NCI-H526 treated with DMSO at 0.1 percent for 48 hours (cell line): ENCODE measurements at regions not wholly inside any gene's neighbourhood (a gene's known extent, or its start where the extent isn't known, plus 50 kb on each side); places are given as distances from the start of the nearest gene placed in this dataset.

Experiments
- DNase-seq: peaks from one replicate; lab custom pipeline; 2025; lab: John Stamatoyannopoulos, UW

DNA sequence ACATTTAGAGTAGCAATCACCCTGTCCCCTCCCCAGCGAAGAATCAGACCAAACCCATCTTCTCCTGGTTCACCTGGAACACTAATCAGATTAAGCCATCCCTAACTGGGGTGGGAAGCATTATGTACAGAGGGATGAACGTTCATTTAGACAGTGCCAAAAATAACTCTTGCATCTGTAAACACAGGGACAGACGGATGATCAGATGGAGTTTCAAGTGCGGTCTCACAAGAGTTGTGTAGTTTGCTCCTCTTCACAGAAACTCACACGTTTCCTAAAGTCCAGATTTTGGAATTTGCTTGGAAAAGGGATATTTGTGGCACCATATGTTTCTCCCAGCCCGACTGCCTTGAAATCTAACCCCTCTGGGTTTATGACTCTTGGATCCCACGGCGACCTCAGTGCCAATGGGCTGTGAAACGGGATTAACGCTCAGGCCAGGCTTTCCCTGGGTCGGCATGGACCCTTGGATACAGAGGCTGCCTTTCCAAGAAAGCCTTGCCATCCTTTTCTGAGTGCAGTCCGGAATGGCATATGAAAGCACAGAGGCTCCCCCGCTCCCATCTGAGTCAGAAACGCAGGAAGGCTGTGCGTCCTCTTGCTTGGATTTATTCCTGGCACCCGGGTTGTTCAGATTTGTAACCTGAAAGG lies 293.2 kb upstream of the HABP2 start:
- no peak for DNase-seq

DNA sequence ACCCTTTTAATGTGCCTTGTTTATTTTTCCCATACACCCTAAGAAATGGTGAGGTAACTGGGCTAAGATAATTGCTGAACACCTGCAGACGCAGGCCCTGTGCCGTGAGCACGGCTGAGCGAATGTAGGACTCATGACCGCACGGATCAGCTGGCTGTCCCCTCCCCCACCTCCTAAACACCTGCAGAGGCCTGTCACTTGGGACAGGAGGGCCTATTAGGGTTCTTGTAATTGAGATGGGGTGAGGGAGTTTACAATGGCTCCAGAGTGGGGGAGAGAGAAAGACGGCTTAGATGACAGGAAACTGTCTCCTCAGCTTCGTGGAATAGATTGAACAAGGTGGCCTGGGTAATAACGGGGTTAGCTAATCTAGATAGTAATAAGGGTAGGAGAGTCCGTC lies 291.7 kb upstream of the HABP2 start:
- DNase-seq = no peak

DNA sequence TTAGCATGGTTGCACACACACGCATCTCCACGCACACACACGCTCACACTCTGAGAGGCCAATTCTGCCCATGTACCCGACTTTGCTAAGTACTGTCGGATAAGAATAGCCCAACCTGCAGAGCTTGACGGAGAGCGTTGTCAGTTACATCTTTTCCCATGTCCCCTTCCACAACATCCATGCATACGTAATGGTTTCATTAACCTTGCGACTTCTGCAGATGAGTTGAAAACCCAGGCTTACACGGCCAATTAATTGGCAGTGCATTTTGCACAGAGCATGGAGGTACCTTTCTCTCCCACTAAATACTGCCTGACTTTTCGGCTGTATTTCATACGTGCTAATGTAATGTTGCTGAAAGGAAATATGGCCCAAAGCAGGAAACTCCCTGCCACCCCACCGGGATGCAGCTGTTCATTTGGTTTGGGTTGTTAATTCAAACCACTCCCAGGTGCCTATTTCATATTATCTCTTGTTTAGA lies 291.2 kb upstream of the HABP2 start:
- peak; percentile 10 for DNase-seq

DNA sequence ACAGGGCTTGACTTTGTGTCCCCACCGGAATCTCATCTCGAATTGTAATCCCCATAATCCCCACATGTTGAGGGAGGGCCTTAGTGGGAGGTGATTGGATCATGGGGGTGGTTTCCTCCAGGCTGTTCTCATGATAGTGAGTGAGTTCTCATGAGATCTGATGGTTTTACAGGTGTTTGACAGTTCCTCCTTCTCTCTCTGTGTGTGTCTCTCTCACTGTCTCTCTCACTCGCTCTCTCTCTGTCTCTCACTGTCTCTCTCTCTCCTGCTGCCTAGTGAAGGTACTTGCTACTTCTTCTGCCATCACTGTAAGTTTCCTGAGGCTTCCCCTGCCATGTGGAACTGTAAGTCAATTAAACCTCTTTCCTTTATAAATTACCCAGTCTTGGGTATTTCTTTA lies 289.8 kb upstream of the HABP2 start:
- no peak for DNase-seq

DNA sequence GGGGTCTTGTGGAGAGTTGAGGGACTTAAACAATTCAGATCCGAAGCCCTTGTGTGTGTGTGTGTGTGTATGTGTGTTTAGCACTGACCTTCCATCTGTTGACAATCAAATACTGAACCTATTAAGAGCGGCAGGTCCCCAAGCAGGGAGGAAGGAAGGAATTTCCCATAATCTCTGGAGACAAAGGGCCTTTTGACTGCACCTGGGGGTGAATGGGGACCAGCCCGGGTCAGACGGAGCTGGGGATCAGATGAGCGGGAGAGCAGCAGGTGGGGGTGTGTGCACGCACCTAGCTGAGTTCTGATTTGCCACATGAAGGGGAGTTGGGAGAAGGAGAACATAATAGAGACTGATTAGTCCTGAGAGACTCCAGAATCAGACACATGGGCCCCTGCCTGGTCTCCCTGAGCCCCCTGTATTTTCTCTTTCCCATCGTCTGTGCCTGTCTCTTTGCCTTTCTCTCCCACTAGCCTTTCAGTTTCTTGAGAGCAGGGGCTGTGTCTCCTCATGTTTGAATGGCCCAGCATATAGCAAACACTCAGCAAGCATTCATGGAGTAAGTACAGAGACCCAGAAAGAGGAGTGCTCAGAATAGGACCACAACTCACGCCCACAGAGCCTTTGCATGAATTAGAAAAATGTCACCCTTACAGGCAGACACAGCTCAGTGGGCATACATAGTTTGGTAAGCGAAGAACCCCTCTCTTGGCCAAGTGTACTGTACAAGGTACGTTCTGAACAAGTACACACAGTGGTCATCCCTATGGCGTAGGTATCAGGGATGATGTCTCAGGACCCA lies 288.3 kb upstream of the HABP2 start:
- no peak for DNase-seq

DNA sequence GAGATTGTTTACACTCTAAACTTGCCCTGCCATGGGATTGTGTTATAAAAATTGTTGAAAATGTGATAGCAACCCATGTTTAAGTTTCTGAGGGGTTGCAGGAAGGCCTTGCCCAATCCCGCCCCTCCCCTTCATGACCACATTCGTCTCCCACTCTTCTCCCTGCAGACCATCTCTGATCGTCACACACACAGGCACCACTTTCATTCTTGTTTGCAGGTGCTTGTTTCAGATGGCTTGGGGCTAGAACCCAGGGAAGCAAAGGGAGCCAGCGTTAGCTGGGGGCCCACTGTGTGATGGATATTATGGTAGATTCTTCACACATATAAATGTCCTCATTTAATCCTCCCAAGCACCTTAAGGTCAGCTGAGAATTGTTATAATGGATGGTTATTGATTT lies 286.7 kb upstream of the HABP2 start:
- DNase-seq = no peak

DNA sequence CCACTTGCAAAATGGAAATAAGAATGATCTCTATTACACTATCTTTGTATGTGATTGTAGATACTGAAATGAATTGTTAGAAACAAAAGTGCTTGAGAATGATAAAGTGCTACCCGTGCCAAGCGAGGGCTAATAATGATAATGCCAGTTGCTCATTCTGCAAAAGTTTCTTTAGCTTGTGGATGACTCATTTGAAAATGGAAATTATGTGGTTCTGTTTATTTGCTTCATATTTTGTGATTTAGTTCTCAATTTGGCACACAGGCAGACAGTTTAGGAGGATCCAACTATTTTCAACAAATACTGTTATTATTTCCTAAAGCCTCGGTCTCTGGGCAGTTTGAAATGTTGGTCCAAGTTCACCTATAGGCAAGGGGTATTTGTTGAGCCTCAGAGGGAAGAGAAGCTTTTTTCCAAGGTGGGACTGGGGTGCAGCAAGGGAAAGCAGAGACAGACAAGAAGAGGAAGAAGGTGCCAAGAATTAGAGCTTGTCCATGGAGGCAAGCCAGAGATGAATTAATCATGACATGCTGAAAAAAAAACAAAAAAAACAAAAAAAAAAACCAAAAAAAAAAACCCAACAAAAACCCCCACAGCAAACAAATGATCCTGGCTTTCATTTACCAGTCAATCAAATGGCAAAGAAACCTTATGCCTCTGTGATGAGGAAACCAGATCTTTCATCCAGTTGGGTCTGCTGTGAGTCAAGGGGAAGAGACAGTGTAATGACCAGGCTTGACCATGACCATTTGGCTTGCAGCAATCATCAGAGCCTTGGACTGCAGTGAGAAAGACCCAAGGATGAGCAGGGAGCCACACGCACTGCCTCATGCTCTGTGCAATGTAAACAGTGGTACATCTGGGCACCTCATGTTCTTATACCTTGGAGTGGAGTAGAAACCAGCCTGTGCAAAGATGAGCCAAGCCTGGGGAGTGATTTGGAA lies 285.0 kb upstream of the HABP2 start:
- DNase-seq = no peak

DNA sequence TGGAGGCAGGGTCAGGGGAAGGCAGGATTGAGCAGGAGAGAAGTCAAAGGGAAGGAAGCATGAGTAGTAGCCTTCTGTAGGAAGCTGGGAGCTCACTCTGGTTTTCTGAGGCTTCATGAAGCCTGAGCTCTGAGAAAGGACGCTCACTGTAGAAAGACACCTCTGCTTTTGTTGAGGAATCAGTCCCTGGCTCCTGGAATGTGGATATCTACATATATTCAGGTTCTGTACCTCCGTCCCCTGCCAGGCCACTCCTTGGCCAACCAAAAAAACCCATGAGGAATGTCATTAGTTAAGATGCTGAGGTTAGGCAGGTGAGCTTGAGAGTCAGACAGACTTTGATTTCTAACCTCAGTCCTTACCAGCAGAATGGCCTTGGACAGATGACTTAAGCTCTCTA lies 283.5 kb upstream of the HABP2 start:
- no peak for DNase-seq

DNA sequence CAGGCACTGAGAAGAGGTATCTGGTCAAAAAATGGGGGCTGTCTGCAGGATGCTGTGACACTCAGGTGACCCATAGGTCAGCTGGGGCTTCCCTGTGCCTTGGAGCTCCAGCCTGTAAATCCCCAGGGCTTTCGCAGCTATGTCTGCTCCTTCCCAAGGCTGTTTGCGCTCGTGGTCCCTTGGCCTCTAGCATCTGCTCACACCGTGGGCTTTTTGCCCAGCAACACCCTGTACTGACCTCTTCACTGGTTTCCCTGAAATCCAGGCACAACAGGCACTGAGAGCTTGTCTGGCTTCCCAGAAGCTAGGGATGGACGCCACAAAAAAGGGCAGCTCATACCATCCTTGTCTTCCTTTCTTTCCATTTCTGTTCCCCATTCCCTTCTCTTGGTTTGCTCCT lies 280.3 kb upstream of the HABP2 start:
- DNase-seq = no peak

DNA sequence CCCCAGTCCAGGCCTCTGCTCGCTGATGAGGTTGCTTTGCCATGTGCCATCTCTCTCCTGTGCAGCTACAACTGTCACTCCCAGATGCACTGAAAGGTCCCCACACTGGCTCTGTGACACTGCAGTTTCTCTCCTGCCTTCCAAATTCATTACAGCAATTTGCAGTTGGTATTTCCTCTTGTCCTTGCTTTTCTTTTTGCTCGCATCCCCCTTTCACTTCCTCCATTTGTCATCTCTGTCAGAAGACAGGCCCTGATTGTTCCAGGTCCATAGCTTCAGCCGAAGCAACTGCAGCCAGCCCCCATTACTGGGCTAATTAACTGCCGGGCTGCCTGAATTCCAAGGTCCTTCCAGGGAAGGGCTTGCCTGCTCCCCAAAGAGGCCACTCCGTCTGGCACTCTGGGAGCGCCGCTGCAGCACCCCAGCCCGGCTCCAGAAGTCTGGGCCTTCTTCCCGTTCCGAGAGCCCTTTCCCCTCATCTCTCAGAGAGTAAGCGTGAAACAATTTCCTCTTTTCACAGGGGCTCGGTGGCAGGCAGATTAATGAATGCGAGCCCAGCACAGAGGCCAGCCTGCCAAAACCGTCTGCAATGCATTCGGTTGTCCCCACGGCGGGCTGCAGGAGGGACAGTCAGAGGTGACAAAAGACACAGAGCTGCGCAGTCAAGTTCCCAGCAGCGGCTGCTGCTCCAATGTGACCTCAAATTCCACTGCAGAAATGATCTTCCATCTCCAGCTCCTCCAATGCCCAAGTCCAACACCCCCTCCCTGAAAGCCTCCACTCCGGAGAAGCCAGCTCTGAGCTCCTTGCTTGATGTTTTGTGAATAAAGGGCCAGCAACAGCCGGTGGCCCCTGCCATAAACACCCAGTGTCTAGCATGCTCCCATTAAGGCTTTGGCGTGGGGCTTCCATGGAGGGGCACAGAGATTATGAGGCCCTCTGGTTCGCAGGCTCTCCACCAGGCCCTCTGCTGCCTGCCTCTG lies 279.4 kb upstream of the HABP2 start:
- DNase-seq = no peak

DNA sequence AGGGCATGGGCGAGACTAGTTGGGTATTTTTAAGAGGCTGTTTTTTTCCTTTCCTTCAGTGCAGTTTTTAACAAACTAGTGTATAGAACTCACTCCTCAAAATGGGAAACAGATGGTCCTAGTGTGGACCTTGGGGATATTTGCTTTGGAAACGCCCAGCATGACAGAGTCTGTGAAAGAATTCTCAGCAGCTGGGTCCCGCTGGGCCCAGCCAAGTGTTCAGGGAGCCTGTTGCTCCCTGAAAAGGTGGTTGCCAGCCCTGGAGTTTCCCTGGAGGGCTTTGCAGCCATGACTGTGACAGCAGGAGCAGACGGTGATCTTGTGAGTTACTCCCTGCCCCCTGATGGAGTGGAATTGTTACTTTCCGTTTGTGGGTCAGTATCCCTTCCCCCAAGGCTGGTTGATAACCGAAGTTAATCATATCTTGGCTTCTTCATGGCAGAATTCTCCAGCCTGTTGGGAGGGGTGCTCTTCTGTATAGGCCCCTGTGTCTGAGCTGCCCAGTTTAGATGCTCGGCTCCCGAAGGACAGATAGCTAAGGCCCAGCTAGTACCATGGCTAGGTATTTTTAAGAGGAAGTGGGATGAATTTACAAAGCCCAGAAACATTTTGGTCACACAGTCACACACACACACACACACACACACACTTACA lies 278.6 kb upstream of the HABP2 start:
- DNase-seq = no peak

DNA sequence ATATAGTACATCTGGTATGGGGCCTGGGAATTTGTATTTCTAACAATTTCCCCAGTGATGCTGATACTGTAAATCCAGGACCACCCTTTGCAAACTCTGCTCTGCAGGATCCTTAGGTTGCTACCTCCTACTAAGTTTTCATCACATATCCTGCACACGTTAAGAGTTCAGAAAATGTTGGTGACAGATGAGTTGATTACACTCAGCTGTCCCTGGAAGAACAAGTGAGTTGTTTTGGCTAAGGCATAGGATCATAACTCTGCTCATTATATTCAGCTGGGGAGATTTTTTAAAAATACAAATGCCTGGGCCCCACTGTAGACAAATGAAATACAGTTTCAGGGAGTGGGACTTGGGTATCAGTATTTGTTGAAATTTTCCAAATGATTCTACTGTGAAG lies 274.6 kb upstream of the HABP2 start:
- no peak for DNase-seq

DNA sequence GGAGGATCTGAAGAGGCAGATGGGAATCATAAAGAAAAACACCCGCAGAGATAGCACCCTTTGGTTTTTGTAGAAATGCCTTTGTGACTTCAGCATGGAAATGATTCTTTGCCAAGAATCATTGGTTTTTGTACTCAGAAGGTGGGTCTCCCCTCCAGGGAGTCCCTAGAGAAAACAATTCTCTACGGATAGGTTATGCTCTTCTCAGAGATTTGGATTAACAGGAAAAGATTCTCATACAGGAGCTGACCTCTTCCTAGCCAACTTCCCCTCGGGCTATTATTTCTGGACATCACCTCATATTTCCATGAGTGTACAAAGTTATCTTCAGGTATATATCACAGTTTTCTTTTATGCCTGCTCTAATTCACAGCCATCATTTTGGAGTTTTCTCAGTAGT lies 274.2 kb upstream of the HABP2 start:
- no peak for DNase-seq

DNA sequence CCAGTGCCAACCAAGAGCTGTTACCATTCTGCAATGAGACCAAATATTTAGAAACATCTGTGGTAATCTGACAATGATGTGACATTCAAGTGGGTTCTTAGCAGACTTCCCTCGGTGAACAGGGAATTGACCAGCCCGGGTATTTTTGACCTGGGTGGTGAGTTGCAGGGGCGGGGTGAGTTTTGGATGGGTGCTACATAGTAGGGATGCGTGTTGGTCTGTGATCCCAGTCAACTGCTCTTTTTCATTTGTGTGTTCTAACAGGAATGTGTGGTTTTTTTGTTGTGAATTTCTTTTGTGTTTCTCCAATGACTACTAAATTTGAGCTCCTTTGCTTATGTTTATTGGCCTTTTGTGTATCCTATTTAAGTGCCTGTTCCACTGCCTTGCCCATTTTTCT lies 273.6 kb upstream of the HABP2 start:
- DNase-seq = no peak

DNA sequence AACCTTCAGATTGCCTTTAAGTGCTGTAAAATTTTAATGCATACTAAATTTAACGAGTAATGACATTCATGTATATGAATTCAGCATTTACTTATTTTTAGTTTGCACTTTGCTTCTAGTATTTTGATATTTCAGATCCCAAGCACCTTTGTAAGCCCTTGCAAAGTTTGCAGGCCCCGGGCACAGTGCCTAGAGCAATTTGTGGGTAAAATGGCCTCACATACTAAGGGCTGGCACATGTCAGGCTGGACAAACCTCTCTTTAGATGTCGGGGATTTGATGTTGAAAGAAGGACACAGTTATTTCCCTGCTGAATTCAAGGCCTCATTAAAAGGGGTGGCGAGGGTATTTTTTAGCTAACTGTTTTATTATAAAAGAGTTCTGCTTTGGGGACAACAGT lies 270.3 kb upstream of the HABP2 start:
- no peak for DNase-seq

DNA sequence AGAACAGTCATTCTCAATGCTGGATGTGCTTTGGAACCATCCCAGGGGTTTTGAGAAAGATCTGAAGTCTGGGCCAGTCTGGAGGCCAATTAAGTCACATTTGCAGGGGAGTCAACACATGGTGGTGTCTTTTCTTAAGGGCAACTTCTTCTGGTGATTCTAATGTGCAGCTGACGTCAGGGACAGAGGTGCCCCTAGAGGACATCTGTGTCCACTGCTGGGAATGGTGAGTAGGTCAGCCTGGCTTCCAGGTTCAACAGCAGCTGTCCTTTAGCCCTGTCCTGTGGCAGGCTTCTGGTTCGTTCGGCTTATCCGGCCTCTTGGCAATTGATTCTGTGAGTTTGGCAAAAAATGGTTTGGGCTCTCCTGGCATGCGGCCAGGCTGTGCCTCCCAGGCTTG lies 269.7 kb upstream of the HABP2 start:
- no peak for DNase-seq

DNA sequence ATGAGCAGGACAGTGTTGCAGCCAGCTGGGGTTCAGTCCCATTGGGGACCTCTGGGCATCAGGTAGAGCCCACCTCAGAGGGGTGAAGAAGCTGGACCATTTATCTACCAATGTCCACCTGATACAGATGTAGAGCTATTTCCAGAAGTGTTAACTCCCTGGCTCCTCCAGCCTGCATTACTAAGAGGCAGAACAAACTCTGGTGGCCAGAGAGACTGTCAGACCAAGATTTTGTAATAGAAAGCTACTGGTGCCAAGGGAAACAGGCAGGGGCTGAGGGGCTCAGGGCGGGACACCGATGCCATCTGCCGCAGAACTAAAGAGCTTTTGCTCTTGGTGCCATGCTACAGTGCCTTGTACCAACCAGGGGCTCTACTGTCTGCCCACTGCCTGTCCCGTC lies 268.2 kb upstream of the HABP2 start:
- DNase-seq = no peak

DNA sequence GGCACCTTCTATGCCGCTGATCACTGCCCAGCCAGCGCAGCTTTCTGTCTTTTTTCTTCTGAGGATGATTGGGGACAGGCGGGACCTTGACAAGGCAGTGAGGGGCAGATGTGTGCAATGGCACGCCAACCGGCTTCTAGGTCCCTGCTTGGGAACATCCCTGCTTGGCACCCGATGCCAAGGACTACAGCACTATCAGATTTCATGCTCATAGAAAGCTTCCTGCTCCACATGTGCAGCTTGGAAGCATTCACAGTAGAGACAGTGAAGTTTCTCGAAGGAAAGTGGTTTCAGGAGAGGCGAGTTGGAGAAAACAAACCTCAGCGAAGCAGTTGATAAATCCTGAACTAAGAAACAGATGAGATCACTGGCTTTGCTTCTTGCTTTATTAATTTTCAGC lies 267.5 kb upstream of the HABP2 start:
- no peak for DNase-seq

DNA sequence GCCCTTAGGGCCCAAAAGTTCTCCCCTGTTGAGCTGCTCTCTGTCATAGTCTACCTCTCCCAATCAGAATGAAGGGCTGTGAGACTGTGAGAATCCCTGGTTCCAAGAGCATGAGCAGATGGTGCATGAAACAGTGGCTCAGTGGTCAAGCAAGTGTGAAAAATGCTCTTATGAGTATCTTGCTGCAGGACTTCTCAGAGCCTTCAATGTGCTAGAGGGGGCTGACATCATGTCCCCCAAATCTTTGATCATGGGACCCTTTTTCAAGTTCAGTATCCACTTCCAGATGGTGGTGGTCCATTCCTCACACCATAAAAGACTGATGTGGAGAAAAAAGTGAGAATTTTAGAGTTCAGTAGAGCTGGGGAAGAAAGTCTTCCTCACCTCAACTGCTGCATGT lies 265.3 kb upstream of the HABP2 start:
- no peak for DNase-seq

DNA sequence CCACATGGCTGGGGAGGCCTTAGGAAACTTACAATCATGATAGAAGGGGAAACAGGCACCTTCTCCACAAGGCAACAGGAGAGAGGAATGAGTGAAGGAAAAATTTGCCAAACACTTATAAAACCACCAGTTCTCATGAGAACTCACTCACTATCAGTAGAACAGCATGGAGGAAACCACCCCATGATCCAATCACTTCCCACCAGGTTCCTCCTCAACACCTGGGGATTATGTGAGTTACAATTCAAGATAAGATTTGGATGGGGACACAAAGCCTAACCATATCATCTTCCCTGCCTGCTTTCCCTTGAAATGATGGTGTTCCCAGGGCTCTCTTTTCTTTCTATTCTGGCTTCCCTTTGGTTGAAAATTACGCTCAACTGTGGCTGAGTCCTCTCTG lies 262.7 kb upstream of the HABP2 start:
- DNase-seq = no peak

DNA sequence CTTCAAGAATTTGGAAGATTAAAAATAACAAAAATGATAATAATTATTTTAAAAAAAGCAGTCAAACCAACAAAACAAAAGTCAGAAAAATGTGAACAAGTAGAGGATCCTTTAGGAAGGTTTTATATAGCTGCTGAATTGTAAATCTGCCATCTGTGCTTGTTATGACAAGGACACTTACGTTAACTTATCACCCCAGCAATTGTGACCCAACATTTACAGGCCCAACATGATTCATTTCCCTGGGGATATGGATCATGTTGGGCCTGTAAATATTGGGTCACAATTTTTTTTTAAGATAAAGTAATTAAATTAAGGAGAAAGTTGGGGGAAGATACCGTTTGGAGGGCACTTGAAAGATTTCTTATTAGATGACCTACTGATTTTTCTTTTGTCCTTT lies 261.4 kb upstream of the HABP2 start:
- no peak for DNase-seq
